HL-60 (cell line): ENCODE measurements at regions not wholly inside any gene's neighbourhood (a gene's known extent, or its start where the extent isn't known, plus 50 kb on each side); places are given as distances from the start of the nearest gene placed in this dataset.

Experiments used
- CTCF ChIP-seq: IDR thresholded peaks from one replicate; pipeline ENCODE4 v1.5.1; 2011; ENCODE audit warnings: low read length, control low read depth, inconsistent platforms; ENCODE audit not compliant: insufficient read depth
- GABPA ChIP-seq: IDR thresholded peaks from 2 replicates; pipeline ENCODE4 v1.6.1; 2012; ENCODE audit warnings: low read depth
- POLR2AphosphoS5 ChIP-seq: IDR thresholded peaks from 2 replicates; pipeline ENCODE4 v1.6.1; 2012; ENCODE audit warnings: low read depth
- REST ChIP-seq: IDR thresholded peaks from 2 replicates; pipeline ENCODE4 v1.6.1; 2012; ENCODE audit warnings: low read depth; ENCODE audit not compliant: insufficient replicate concordance
- SPI1 ChIP-seq: IDR thresholded peaks from 2 replicates; pipeline ENCODE4 v1.6.1; 2012; ENCODE audit warnings: low read depth, mild to moderate bottlenecking, borderline replicate concordance

DNA sequence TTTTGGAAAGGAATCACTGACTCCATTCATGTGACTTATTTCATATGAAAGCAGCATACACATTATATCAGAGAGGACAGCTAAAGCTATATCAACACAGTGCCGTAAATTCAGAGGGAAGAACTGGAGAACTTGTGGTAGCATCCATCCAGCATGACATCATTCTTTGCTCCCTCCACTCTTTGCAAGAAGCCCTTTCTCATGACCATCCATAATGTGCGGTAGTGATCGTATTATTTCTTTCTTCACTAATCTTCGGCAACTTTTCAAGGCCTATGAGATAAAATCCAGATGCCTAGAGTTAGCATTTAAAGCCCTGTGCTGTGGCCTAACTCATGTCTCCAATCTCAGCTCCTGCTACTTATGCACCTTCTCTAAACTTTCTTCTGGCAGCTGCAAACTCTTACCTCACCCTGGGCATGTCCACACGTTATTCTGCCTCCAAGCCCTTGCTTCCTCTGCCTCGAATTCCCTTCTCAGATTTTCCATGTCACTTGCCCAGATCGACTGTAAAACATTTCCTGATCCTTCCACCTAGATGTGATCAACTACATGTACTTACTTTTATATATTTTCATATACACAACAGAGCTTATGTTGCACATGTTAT is 307.3 kb upstream of the SGCD start:
- TF ChIP-seq CTCF: no peak
- no peak for TF ChIP-seq REST
- no peak for TF ChIP-seq POLR2AphosphoS5
- TF ChIP-seq SPI1: no peak
- TF ChIP-seq GABPA: no peak
